ENCODE measurements at regions not wholly inside any gene's neighbourhood (a gene's known extent, or its start where the extent isn't known, plus 50 kb on each side); places are given as distances from the start of the nearest gene placed in this dataset.
"Not testable (repeated sequence)": the region's sequence is repeated elsewhere in the genome, so short reads cannot be mapped to it uniquely, and the experiment has no call there.

- peak; percentile 88 for DNase-seq (ENCODE audit: low read depth)
Measured at GRCh38 chr7:46291601-46292150, 370.6 kb upstream of the IGFBP3 start.

- peak; percentile 38 for DNase-seq (ENCODE audit: low read depth)
Measured at GRCh38 chr7:46291050-46291438, 370.0 kb upstream of the IGFBP3 start.

DNA sequence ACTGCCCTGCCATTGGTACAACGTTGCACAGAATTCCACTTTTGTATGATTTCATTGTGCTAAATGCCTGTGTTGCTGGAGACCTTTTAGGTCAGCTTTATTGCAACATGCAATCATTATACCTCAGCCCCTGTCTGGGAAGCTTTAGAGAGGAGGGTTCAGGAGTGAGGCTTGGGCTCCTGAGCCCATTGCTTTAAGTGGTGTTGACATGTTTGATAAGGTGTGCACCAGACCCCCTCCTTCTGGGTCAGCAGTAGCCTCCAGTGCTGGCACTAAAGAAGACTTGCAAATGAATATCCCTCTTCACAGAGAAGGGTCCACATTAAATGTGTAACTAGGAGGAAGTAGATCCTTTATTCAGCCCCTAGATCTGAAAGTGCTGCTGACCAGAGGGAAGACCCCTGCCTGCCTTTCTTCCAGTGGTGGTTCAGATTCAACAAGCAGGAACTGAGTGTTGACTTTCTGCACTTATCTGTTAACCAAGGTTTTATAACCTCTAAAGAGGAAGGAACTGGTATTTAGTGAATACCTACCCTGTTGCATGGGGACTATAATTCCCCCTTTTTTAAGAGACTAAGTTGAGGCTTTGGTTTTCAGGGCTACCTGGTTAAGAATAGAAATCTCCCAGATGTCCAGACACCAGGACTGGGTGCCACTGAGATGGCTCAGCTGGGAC, 369.4 kb upstream of the IGFBP3 start:
- no peak for DNase-seq (ENCODE audit: low read depth)

DNA sequence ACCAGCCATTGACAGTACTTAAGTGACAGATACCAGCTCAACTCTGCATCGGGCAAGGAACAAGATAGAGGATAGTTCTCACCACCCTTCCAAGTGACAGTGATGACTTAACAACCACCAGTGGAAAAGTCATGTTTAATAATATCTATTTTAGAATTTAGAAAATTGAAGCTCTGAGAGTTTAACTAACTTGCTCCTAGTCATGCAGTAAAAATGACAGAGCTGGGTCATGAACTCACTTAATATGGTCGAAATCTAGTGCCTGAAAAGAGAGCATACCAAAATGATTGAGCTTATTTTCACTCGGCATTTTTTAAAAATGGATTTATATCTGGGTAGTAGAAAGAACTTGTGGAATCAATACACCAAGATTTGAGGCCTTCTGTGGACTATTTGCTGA, 367.8 kb upstream of the IGFBP3 start:
- DNase-seq (ENCODE audit: low read depth) = no peak

DNA sequence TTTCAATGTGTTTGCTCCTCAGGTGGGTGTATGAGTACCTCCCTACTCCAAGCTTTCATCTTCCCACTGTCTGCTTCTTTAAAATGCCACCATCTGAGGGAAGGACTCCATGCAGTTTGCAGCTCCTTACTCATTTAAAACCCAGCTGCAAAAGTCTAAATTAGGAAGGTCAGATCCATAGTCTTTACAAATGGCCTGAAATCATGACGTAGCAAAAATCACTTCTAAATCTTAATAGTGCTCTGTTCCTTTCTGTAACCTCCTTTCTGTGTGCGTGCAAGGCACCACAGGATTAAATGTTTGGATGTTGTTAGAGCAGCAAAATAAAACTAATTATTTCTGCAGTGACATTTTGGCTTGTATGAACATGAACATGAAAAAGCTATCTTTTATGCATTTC, 366.9 kb upstream of the IGFBP3 start:
- DNase-seq (ENCODE audit: low read depth) = no peak

GRCh38 chr7:46286957-46287356, 365.9 kb upstream of the IGFBP3 start:
- no peak for DNase-seq (ENCODE audit: low read depth)

DNA sequence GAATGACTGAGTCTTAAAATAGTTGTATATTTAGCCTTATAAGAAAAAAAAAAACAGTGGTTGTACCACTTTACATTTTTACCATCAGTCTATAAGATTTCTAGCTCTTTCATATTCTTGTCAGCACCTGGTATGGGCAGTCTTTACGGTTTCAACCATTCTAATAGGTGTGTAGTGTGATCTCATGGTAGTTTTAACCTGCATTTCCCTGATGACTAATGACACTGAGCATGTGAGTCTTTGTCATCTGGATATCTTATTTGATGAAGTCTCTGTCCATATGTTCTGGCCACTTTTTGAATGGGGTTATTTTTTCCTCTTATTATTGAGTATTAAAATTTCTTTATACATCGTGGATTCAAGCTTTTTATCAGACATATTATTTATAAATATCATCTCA, 365.3 kb upstream of the IGFBP3 start:
- DNase-seq (ENCODE audit: low read depth) = no peak

DNA sequence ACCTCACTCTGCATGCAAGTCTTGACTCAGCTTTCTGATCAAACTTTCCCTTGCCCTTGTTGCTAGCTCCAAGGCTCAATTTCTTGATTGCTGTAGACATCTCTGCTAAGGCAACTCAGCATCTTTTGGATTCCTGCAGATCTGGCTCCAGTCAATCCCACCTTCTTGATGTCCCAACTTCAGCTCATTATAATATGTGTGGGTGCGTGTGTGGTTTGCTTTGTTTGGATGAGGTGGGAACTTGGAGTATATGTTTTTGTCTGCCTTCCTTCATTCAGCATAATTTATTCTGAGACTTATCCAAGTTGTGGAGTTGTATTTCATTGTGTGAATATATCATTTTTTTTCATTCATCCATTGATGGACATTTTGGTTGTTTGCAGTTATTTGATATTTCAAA, 364.8 kb upstream of the IGFBP3 start:
- no peak for DNase-seq (ENCODE audit: low read depth)

DNA sequence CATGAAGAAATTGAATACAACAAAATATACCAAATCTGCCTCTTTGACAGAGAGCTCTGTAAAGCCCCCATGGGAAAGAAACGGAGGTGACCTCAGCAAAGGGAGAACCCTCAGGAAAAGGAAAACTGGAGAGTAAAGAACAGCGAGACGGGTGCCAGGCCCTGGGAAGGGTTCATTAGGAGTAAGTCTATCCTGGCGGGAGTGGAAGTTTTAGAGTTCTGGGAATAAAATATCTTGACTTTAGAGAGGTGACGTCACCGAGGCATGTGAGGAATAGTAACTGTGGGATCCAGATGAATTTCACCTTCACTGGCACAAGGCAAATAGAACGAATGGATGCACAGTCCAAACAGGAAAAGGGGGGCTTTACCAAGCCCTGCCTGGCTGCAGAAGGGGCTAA, 362.8 kb upstream of the IGFBP3 start:
- peak; percentile 35 for DNase-seq (ENCODE audit: low read depth)

DNA sequence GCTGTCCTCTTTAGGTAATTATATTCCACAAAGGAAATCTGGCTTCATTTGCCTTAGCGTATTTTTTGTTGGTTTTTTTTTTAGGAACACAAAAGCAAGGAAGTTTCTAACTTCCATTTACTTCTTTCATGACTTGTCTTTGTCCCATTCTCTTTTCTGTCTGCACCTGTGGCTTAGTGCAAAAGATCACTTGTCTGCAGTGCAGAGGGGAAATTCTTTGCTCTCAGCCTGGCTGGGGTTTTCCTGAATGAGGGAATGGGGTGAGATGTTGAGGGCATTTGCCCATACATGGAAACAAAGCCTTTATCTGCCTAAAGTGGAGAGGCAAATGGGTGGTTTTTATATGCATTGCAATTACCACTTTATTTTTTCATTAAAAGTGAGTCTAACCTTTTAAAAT, 361.1 kb upstream of the IGFBP3 start:
- no peak for DNase-seq (ENCODE audit: low read depth)

DNA sequence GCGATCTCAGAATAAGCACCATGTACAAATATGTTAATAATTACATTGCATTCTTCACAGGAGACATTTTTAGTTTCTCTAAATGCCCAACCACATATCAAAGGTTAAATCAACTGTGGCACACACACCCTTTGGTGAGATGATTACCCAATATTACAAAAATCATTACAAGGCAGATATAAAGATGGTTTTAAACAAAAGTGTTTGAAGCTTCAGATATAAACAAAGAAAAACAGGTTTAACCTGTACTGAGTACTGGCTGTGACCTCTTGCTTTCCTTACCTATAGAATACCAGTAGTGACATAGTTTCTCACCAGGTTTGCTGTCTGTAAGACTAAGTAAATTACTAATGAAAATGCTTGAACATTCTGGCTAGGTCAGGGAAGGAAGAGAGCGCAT, 360.0 kb upstream of the IGFBP3 start:
- no peak for DNase-seq (ENCODE audit: low read depth)

GRCh38 chr7:46279290-46279689, 358.2 kb upstream of the IGFBP3 start:
- DNase-seq (ENCODE audit: low read depth) = no peak

GRCh38 chr7:46264646-46265045, 343.6 kb upstream of the IGFBP3 start:
- DNase-seq (ENCODE audit: low read depth) = no peak

GRCh38 chr7:46261638-46262037, 340.6 kb upstream of the IGFBP3 start:
- not testable (repeated sequence) for DNase-seq (ENCODE audit: low read depth)

DNA sequence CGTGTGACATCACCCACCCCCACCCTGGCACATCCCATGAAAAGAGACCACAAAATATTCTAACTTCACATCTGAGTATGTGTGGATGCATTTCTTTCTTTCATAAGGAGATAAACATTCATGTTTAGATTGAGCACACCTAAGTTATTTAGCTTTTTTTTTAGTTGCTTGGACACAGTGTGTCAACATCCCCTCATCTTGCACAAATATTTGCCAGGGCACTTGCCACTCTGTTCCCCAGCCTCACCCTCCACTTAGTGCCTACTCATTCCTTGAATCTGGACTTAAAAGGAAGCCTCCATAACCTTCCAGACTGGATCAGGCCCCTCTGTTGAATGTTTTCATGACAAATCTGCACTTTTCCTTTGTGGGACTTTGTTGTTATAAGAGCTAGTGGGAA, 338.9 kb upstream of the IGFBP3 start:
- DNase-seq (ENCODE audit: low read depth) = no peak

DNA sequence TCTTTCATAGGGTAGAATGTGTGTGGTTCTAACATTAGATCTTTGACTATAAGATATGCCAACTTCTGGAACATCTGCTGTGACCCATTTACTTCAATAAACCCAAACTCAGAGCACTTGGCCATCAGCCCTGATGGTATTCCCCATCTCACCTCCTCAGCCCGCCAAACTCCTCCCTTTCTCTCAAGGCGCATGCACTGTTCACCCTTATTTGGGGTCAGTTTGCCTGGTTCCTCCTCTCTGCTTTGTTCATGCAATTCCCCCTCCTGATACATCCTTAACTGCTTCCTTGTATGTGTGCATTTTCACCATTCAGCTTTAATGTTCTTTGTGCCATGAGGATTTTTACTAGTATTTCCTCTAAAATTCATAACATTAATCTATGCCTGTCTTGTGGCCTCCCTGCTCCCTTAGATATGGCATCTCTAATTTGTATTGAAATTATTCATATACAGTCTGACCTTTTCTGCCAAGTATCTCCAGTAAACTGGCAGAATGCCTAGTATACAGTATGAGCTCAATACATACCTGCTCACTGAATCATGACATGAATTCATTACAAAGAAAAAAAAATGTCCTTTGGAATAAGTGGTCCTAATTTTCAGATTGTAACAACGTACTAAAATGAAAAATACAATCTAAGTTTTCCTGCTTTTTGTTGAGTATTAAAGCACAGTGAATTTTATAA, 336.8 kb upstream of the IGFBP3 start:
- DNase-seq (ENCODE audit: low read depth) = peak; percentile 53

DNA sequence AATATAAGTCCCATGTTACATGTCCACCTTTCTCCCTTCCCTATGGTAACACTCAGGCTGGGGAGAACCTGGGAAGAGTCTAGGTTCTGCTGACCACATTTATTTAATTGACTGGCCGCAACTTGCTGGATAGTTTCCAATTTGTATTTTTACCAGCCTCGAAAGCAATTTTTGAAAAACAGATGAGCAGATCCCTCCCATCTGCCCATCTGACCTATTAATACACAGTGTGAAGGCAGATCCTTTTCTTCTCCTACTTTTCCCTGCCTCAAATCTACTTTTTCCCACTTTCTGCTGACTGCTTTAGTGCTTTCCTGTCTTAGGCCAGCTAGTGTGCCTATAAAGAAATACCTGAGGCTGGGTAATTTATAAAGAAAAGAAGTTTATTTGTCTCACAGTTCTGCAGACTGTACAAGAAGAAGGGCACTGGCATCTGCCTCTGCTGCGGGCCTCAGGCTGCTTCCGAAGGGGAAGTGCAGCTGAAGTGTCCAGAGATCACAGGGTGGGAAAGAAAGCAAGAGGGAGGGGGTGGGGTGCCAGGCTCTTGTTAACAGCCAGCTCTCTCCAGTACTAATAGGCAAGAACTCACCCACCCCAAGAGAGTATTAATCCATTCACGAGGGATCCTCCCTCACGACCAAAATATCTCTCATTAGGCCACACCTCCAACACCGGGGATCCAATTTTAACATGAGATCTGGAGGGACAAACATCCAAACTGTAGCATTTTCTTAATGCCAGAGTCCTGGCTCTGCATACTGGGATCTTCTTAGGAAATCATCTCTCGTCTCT, 336.0 kb upstream of the IGFBP3 start:
- DNase-seq (ENCODE audit: low read depth) = no peak

GRCh38 chr7:46253520-46253919, 332.4 kb upstream of the IGFBP3 start:
- no peak for DNase-seq (ENCODE audit: low read depth)

- DNase-seq (ENCODE audit: low read depth) = no peak
Measured at GRCh38 chr7:46247664-46248063, 326.6 kb upstream of the IGFBP3 start.

DNA sequence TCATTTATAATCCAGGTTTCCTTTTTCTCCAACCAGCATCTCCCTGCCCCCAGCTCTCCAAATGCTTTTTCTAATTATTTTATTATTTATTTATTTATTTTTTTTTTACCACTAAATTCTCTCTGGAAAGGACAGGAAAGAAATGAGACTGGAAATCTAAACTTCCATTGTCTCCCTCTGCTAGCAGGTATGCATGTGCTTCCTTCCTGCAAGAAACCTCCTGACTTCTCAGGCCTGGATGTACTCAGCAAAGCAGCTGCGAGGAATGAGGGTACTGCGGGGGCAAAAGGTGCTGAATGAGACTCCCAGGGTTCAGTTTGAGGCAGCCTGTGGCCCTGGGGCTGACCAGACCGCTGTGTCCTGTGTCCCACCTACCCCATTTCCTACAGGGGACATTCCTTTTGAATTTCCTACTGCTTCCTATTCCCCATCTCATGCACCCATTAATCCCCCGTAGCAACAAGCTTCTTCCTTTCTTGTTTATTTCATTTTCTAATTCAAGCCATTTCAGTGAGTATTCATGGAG, 324.6 kb upstream of the IGFBP3 start:
- no peak for DNase-seq (ENCODE audit: low read depth)

GRCh38 chr7:46244757-46245156, 323.7 kb upstream of the IGFBP3 start:
- no peak for DNase-seq (ENCODE audit: low read depth)

DNA sequence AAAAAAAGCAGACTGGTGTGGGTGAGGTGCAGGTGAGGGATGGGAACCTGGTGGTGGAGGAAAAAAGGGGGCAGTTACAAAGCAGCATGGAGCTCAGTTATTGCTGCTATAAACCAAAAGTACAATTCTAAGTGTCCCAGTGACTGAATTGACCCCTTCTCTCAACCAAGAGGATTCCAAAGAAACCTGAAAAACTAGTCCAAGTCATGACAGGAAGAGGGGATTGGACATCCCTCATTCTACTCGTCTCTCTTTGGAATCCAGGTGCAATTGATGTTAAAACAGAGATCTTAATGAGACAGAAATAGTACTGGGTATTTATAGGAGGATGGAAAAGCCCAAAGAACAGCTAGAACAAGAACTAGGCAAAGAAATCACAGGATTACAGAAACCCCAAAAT, 322.3 kb upstream of the IGFBP3 start:
- DNase-seq (ENCODE audit: low read depth) = no peak

DNA sequence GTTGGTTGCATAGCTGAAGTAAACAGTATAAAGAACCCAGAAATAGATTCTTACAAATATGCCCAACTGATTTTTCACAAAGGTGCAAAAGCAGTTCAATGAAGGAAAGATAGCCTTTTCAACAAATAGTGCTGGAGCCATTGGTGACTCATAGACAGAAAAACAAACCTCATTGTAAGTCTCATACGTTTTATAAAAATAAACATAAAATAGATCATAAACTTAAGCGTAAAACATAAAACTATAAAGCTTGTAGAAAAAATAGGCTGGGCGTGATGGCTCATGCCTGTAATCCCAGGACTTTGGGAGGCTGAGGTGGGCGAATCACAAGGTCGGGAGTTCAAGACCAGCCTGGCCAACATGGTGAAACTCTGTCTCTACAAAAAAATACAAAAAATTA, 318.8 kb upstream of the IGFBP3 start:
- DNase-seq (ENCODE audit: low read depth) = no peak
